ENCODE measurements at regions not wholly inside any gene's neighbourhood (a gene's known extent, or its start where the extent isn't known, plus 50 kb on each side); places are given as distances from the start of the nearest gene placed in this dataset.

DNA sequence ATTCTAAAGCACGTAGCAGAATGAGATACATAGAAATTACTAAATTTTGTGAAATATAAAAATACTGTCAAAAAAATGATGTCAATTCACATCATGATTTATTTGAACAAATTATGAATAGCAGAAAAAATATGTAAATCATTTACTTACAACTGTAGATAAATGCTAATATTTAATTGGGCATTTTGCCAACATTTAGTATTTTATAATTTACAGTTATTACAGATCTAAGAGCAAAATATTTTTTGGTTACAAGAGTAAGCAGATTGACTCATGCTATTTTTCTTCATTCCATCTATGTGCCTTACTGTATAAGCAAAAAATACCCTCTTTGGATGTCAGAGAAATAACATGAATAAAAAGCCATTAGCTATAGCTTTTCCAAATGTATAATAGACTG lies 282.3 kb upstream of the RGS18 start:
- no peak for DNase-seq
- TF ChIP-seq, protein P1, sequence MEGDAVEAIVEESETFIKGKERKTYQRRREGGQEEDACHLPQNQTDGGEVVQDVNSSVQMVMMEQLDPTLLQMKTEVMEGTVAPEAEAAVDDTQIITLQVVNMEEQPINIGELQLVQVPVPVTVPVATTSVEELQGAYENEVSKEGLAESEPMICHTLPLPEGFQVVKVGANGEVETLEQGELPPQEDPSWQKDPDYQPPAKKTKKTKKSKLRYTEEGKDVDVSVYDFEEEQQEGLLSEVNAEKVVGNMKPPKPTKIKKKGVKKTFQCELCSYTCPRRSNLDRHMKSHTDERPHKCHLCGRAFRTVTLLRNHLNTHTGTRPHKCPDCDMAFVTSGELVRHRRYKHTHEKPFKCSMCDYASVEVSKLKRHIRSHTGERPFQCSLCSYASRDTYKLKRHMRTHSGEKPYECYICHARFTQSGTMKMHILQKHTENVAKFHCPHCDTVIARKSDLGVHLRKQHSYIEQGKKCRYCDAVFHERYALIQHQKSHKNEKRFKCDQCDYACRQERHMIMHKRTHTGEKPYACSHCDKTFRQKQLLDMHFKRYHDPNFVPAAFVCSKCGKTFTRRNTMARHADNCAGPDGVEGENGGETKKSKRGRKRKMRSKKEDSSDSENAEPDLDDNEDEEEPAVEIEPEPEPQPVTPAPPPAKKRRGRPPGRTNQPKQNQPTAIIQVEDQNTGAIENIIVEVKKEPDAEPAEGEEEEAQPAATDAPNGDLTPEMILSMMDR (IDR thresholded peaks at IDR 0.05): no peak
- Histone ChIP-seq H3K4me1 (no peaks in the 10 kb centered on the region), H3K27me3 (no peaks in the 10 kb centered on the region), H3K9me3 (no peaks in the 10 kb centered on the region), H3K27ac (no peak overlapping the region), H3K4me3 (no peak overlapping the region), H3K36me3 (no peaks in the 10 kb centered on the region)
- ATAC-seq: no peak
- intact Hi-C loops (cut with DNase I): no loop called here

DNA sequence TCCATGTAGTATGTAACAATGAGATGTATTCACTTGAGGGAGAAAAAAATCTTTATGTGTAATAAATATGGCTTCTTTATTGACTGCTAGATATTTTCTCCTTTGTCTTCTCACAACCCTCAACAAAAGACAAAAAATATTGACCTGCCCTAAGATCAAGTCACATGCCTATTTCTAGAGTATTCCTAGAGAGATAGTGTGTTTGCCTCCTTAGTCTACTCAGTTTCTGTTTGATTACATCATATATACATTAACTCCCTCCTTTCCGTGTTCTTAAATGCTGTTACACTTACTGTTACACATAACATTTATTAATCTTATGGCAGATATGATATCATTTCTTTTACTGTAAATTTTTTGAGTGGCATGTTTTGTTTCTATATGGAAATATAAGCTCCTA lies 281.6 kb upstream of the RGS18 start:
- Histone ChIP-seq H3K4me3 (no peak overlapping the region), H3K27ac (no peak overlapping the region), H3K4me1 (no peaks in the 10 kb centered on the region), H3K9me3 (no peaks in the 10 kb centered on the region), H3K27me3 (no peaks in the 10 kb centered on the region), H3K36me3 (no peaks in the 10 kb centered on the region)
- intact Hi-C loops (cut with DNase I): no loop called here
- TF ChIP-seq, protein P1 (IDR thresholded peaks at IDR 0.05): no peak
- no peak for ATAC-seq
- DNase-seq: no peak

DNA sequence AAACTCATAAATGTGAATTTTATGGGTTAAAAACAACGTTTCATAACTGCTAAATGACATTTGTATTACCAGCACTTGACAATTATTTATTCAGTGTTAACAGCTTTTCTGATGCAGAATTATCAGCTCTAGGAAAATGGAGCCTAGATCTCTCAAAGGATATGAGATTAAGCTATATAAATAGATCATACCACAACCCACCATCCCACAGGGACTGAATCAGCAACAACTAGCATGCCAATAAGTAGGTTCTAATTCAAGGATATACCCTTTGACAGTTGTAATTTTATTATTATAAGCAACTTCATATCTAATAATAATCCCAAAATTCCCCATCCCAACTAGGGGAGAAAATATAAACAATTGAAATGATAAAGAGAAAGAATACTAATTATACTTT lies 275.4 kb upstream of the RGS18 start:
- no peak for ATAC-seq
- no peak overlapping the region for H3K4me3 ChIP-seq
- no peaks in the 10 kb centered on the region for H3K4me1 ChIP-seq
- DNase-seq: no peak
- H3K9me3 ChIP-seq: no peaks in the 10 kb centered on the region
- no peaks in the 10 kb centered on the region for H3K27me3 ChIP-seq
- H3K36me3 ChIP-seq: no peaks in the 10 kb centered on the region
- TF ChIP-seq, protein P1 (IDR thresholded peaks at IDR 0.05): no peak
- H3K27ac ChIP-seq: no peak overlapping the region
- intact Hi-C loops (cut with DNase I): no loop called here

DNA sequence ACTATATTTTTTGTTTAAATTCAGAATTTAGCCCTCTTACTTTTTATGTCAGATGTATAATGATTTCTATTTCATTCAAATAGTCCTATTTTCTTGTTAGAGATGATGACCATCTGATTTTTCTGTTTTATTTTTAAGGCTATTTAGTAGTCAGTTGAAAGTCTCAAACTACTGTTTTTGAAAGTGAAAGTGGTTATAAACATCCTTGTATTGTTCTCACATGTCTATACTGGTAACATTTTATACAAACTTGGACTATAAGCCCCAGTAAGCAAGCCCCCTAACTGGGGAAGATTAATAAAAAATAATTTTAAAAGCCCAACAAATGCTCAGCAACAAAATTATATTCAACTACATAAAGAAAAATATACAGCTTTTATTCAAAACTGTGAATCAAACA lies 271.3 kb upstream of the RGS18 start:
- H3K36me3 ChIP-seq: no peaks in the 10 kb centered on the region
- TF ChIP-seq, protein P1 (IDR thresholded peaks at IDR 0.05): no peak
- intact Hi-C loops (cut with DNase I): no loop called here
- H3K27ac ChIP-seq: no peak overlapping the region
- no peak overlapping the region for H3K4me3 ChIP-seq
- no peaks in the 10 kb centered on the region for H3K27me3 ChIP-seq
- DNase-seq (no peak), ATAC-seq (no peak)
- H3K9me3 ChIP-seq: no peaks in the 10 kb centered on the region
- H3K4me1 ChIP-seq: no peaks in the 10 kb centered on the region

DNA sequence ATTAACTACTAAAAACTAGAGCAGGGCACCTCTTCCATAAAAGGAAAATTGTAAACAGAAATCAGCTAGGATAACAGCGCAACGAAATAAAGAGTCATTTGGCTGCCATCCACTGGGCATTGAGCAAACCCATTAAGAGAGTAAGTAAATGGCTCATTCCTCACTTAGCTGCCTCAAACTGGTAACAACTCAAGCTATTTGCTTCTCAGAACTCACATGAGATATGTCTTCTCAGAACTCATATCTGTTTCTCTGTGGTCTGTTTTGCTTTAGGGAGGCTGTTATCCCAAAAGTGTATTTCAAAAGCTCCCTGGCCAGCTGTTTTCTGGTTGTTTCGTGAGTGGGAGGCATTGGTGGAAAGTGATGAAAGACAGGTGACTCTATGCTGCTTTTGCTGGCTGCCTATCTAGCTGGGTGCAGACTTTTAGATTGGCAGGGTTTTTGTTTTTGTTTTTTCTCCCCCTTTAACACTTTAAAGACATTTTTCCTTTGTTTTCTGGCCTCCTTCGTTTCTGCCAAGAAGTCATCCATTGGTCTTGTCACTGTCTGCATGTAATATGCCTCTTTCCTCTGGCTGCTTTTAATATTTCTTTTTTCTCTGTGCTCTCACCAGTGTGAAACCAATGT lies 269.2 kb upstream of the RGS18 start:
- Histone ChIP-seq H3K27me3 (no peaks in the 10 kb centered on the region), H3K9me3 (no peaks in the 10 kb centered on the region), H3K4me3 (no peak overlapping the region), H3K27ac (no peak overlapping the region), H3K4me1 (no peaks in the 10 kb centered on the region), H3K36me3 (no peaks in the 10 kb centered on the region)
- no peak for ATAC-seq
- TF ChIP-seq, protein P1 (IDR thresholded peaks at IDR 0.05): no peak
- intact Hi-C loops (cut with DNase I): no loop called here
- DNase-seq: no peak

DNA sequence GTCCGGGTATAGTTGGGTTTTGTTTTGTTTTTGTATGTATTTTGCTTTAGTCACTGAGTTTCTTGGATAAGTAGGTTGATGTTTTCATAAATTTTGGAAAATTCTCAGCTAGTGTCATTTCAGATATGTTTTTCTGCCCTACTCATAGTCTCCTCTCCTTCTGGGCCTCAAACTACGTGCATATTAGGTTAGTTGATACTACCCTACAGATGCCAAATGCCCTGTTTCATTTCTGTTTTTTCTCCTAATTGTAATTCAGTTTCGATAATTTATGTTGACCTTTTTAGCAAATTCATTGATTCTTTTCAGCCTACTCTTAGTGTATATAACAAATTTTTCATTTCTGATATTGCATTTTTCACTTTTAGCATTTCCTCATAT lies 268.6 kb upstream of the RGS18 start:
- ATAC-seq (no peak), DNase-seq (no peak)
- Histone ChIP-seq H3K36me3 (no peaks in the 10 kb centered on the region), H3K27me3 (no peaks in the 10 kb centered on the region), H3K9me3 (no peaks in the 10 kb centered on the region), H3K4me1 (no peaks in the 10 kb centered on the region), H3K4me3 (no peak overlapping the region), H3K27ac (no peak overlapping the region)
- TF ChIP-seq, protein P1 (IDR thresholded peaks at IDR 0.05): no peak
- intact Hi-C loops (cut with DNase I): no loop called here
